GM12891 (cell line): ENCODE measurements at regions not wholly inside any gene's neighbourhood (a gene's known extent, or its start where the extent isn't known, plus 50 kb on each side); places are given as distances from the start of the nearest gene placed in this dataset.

ENCODE experiments used
- PAX5 ChIP-seq: IDR thresholded peaks from 2 replicates; pipeline ENCODE4 v1.6.1; 2011; ENCODE audit warnings: low read length, moderate library complexity, mild to moderate bottlenecking; ENCODE audit not compliant: insufficient read depth, severe bottlenecking
- POLR2A ChIP-seq: IDR thresholded peaks from 2 replicates; pipeline ENCODE4 v1.6.1; 2011; ENCODE audit warnings: low read depth, low read length, control low read depth
- POLR2AphosphoS5 ChIP-seq: IDR thresholded peaks from 2 replicates; pipeline ENCODE4 v1.6.1; 2011; ENCODE audit warnings: low read depth, low read length, control low read depth

DNA sequence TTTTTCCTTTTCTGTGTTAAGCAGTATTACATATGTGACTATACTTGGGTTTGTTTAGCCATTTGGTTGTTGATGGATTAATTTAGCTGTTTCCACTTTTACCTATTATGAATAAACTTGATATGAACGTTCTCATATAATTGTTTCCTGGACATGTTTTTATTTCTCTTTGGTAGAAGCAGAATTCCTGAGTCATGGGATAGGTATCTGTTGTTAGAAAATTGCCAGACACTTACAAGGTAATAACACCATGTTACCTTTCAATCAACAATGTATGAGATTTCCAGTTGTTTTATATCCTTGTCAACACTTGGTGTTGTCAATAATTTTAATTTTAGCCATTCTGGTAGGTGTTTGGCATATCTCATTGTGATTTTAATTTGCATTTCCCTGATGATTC, 475.4 kb downstream of the IGSF11 start:
- no peak for TF ChIP-seq POLR2AphosphoS5
- TF ChIP-seq POLR2A: no peak
- no peak for TF ChIP-seq PAX5
